Brain microvascular endothelial cell (primary cell): ENCODE measurements at regions not wholly inside any gene's neighbourhood (a gene's known extent, or its start where the extent isn't known, plus 50 kb on each side); places are given as distances from the start of the nearest gene placed in this dataset.
A peak's percentile ranks its signal among the peaks of the same experiment; 100 is the strongest.

Source experiments
- DNase-seq: peaks from one replicate; pipeline ENCODE4 v3.0.0-alpha.2; 2020
- H3K27ac ChIP-seq: fragments of 250-450 bp; sonication (Bioruptor Pico); 2 replicates; pipeline ENCODE4 v1.5.1; 2020; ENCODE audit warnings: mild to moderate bottlenecking, moderate library complexity
- H3K27me3 ChIP-seq: fragments of 250-450 bp; sonication (Bioruptor Pico); replicated peaks from 2 replicates; pipeline ENCODE4 v1.5.1; 2020; ENCODE audit warnings: mild to moderate bottlenecking
- H3K36me3 ChIP-seq: fragments of 250-450 bp; sonication (Bioruptor Pico); replicated peaks from 2 replicates; pipeline ENCODE4 v1.5.1; 2020; ENCODE audit warnings: mild to moderate bottlenecking
- H3K4me3 ChIP-seq: 2 replicates; pipeline ENCODE4 v1.5.1; 2011; ENCODE audit warnings: low read depth, mild to moderate bottlenecking, control low read depth, low read length, moderate library complexity
- in situ Hi-C: cut with HindIII; loops from 2 replicates; pipeline ENCODE4 v1.10.0; 2017; ENCODE audit warnings: low sequenced_read_pairs, low pct_ligation_motif_present
- TF ChIP-seq, protein P1 (sequence below): IDR thresholded peaks from 2 replicates; pipeline ENCODE4 v1.5.1; 2011; ENCODE audit warnings: low read depth, mild to moderate bottlenecking, moderate library complexity, low read length, control low read depth, inconsistent platforms; ENCODE audit errors: missing control alignments

DNA sequence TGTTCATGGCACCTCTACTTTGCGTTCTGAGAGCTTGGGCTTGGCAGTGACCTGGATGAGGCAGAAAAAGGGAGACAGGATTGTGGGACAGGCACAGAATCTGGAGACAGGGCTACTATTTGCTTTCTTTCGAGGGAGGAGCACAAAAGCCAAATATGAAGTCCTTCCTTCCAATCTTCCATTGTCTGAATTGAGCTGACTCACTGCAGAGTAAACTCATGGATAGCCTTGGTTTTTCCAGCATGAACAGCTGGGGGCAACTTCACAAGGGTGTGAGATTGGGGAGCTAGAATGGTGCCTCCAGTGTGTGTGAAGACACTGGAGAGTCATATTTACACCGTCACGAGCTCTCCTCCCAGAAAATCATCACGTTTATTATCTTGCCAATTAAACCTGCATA, 55.6 kb upstream of the NRP1 start:
- Histone ChIP-seq H3K27ac (no peak overlapping the region), H3K36me3 (no peaks in the 10 kb centered on the region), H3K4me3 (no peak overlapping the region), H3K27me3 (no peaks in the 10 kb centered on the region)
- DNase-seq, result no peak
- TF ChIP-seq, protein P1, sequence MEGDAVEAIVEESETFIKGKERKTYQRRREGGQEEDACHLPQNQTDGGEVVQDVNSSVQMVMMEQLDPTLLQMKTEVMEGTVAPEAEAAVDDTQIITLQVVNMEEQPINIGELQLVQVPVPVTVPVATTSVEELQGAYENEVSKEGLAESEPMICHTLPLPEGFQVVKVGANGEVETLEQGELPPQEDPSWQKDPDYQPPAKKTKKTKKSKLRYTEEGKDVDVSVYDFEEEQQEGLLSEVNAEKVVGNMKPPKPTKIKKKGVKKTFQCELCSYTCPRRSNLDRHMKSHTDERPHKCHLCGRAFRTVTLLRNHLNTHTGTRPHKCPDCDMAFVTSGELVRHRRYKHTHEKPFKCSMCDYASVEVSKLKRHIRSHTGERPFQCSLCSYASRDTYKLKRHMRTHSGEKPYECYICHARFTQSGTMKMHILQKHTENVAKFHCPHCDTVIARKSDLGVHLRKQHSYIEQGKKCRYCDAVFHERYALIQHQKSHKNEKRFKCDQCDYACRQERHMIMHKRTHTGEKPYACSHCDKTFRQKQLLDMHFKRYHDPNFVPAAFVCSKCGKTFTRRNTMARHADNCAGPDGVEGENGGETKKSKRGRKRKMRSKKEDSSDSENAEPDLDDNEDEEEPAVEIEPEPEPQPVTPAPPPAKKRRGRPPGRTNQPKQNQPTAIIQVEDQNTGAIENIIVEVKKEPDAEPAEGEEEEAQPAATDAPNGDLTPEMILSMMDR, result no peak
- in situ Hi-C loops, result no loop called here

DNA sequence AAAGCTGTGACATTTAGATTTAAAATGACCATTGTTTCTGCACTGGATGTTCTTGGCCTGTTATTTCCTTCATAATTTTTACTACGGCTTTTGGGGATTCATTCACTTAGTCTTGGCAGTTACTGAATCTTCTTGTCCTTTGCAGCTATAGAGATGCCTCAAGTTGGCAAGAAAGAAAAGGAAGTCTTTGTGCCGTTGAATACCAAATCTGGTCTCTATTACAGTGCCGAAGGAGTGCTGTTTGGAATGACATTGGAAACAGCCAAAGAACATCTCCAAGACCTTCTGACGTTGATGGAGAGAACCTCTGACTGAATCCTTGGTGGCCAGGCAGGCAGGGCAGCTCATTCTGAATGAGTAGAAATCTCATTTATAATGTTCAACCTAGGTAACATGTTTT, 54.3 kb upstream of the NRP1 start:
- Histone ChIP-seq H3K27ac (no peak overlapping the region), H3K4me3 (no peak overlapping the region), H3K36me3 (no peaks in the 10 kb centered on the region), H3K27me3 (no peaks in the 10 kb centered on the region)
- no peak for DNase-seq
- TF ChIP-seq, protein P1, result no peak
- in situ Hi-C loops, result no loop called here

DNA sequence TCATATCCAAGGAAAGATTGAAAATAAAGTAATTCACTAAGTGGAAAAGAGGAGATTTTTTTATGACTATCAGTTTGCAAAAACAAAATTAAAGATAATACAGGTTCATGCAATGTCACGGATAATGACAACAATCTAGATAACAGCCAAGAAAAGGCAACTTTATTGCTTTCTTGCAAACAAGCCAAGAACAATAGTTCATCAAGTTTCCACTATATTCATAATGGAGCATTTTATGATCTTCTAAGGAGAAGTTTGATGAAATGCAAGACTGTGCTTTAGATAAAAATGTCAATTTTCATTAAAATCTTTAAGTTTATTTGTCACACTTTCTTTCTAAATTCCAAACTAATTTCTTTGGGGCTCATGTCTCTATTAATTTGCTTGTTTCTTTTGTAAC, 53.9 kb upstream of the NRP1 start:
- H3K4me3 ChIP-seq, result no peak overlapping the region
- in situ Hi-C loops, result no loop called here
- TF ChIP-seq, protein P1, result no peak
- no peaks in the 10 kb centered on the region for H3K27me3 ChIP-seq
- no peak overlapping the region for H3K27ac ChIP-seq
- H3K36me3 ChIP-seq, result no peaks in the 10 kb centered on the region
- DNase-seq, result no peak

DNA sequence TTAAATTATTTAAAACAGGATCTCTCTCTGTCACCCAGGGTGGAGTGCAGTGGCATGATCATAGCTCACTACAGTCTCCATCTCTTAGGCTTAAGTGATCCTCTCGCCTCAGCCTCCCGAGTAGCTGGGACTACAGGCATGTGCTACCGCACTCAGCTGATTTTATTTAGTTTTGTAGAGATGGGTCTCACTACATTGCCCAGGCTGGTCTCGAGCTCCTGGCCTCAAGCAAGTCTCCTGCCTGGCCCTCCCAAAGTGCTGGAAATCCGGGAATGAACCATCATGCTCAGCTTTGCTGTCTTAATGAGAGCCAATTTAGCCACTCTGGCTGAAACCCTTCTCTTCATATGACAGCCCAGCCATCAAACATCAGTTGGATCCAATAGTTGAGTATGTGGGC, 53.3 kb upstream of the NRP1 start:
- no peaks in the 10 kb centered on the region for H3K36me3 ChIP-seq
- in situ Hi-C loops, result no loop called here
- H3K27ac ChIP-seq, result no peak overlapping the region
- TF ChIP-seq, protein P1, result no peak
- no peaks in the 10 kb centered on the region for H3K27me3 ChIP-seq
- no peak for DNase-seq
- H3K4me3 ChIP-seq, result no peak overlapping the region

DNA sequence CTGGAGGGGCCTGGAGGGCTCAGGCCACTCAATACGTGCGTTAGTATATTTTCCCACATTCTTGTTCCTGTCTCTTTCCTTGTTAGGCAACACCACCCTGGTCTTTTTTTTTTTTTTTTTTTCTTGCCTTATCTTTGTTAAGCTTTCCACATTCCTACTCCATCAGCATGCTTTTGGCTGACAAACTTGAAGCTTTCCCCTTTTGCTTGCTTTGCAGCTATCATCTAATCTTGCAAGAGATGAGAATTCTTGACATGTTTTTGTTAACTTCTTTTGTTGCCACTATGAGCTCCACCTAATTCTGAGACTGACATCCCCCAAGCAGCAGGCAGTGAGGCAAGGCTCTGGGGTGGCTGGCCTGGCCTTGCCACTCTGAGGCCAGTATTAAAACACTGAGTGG, 52.5 kb upstream of the NRP1 start:
- H3K27me3 ChIP-seq, result no peaks in the 10 kb centered on the region
- H3K27ac ChIP-seq, result no peak overlapping the region
- TF ChIP-seq, protein P1, result no peak
- DNase-seq, result peak; percentile 36
- no peak overlapping the region for H3K4me3 ChIP-seq
- in situ Hi-C loops, result no loop called here
- H3K36me3 ChIP-seq, result no peaks in the 10 kb centered on the region

DNA sequence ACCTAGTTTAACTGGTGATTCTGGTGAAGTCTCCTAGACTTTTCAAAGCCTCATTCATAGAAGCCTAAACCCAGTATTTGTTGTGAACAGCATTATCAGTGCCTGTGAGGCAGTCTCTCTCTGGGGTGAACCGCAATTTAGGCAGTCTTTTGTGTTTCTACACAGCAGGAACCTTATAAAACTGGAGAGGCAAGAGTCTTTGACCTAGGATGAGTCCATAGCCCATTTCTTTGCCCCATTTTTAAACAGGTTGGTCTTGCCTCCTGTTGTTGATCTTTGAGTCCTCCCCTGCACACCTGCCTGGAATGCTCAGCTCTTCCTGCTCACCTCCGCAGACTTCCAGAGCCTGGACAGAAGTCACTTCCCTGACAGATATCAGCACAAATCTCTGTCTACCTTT, 51.2 kb upstream of the NRP1 start:
- Histone ChIP-seq H3K36me3 (no peaks in the 10 kb centered on the region), H3K27ac (no peak overlapping the region), H3K27me3 (no peaks in the 10 kb centered on the region), H3K4me3 (no peak overlapping the region)
- TF ChIP-seq, protein P1, result no peak
- DNase-seq, result no peak
- in situ Hi-C loops, result no loop called here
